IMR-90 (cell line): ENCODE measurements at regions not wholly inside any gene's neighbourhood (a gene's known extent, or its start where the extent isn't known, plus 50 kb on each side); places are given as distances from the start of the nearest gene placed in this dataset.
A peak's percentile ranks its signal among the peaks of the same experiment; 100 is the strongest.

Experiments
- ATAC-seq: fragments of 200-7000 bp; cut with Tn5 transposase; 2 replicates; pipeline ENCODE4 v1.9.1; 2020; ENCODE audit warnings: low read depth, mild to moderate bottlenecking, moderate library complexity
- BruUV-seq: library from RNA; stranded (reverse); fragments of 400-500 nt; replicated peaks from 2 replicates; lab custom pipeline; 2021; lab: Mats Ljungman, UMichigan
- CTCF ChIA-PET: fragments of 300-600 bp; formaldehyde crosslinking; extraction: SDS; loops from one replicate; lab custom pipeline; 2021; ENCODE audit warnings: antibody characterized with exemption; lab: Yijun Ruan, JAX
- POLR2A ChIA-PET: fragments of 300-600 bp; sonication (Branson Sonifier 250); formaldehyde crosslinking; loops from one replicate; lab custom pipeline; 2022; ENCODE audit warnings: antibody characterized with exemption; ENCODE audit not compliant: unreplicated experiment; lab: Charles Lee
- DNase-seq: peaks from one replicate; pipeline ENCODE4 v3.0.0; 2013
- H2AFZ ChIP-seq: replicated peaks from 2 replicates; pipeline ENCODE3; 2013; ENCODE audit warnings: low read length, mild to moderate bottlenecking; ENCODE audit not compliant: poor library complexity
- H2AK5ac ChIP-seq: 2 replicates; pipeline ENCODE4 v1.6.1; 2013; ENCODE audit warnings: low read depth, low read length, inconsistent platforms
- H2AK9ac ChIP-seq: replicated peaks from 2 replicates; pipeline ENCODE3; 2013; ENCODE audit warnings: mild to moderate bottlenecking, low read depth, low read length, moderate library complexity; ENCODE audit not compliant: poor library complexity
- H2BK120ac ChIP-seq: 2 replicates; pipeline ENCODE4 v1.6.1; 2013; ENCODE audit warnings: low read depth, low read length, inconsistent platforms
- H2BK15ac ChIP-seq: 3 replicates; pipeline ENCODE4 v1.6.1; 2013; ENCODE audit warnings: low read depth, low read length, inconsistent platforms
- H2BK20ac ChIP-seq: 2 replicates; pipeline ENCODE4 v1.6.1; 2013; ENCODE audit warnings: low read depth, mild to moderate bottlenecking, inconsistent platforms, low read length, moderate library complexity
- H2BK5ac ChIP-seq: 2 replicates; pipeline ENCODE4 v1.6.1; 2013; ENCODE audit warnings: mild to moderate bottlenecking, low read depth, low read length, inconsistent platforms; ENCODE audit not compliant: poor library complexity, severe bottlenecking
- H3K14ac ChIP-seq: replicated peaks from 2 replicates; pipeline ENCODE4 v1.6.1; 2013; ENCODE audit warnings: low read depth, low read length, inconsistent platforms
- H3K18ac ChIP-seq: 2 replicates; pipeline ENCODE4 v1.6.1; 2013; ENCODE audit warnings: low read depth, low read length, control low read depth
- H3K23ac ChIP-seq: 2 replicates; pipeline ENCODE4 v1.6.1; 2013; ENCODE audit warnings: low read depth, low read length, inconsistent platforms
- H3K27ac ChIP-seq: 2 replicates; pipeline ENCODE4 v1.5.1; 2013; ENCODE audit warnings: mild to moderate bottlenecking, control low read depth, low read length; ENCODE audit not compliant: insufficient read depth
- H3K27me3 ChIP-seq: 2 replicates; pipeline ENCODE4 v1.6.1; 2013; ENCODE audit warnings: low read length; ENCODE audit not compliant: control insufficient read depth, insufficient read depth
- H3K36me3 ChIP-seq: 2 replicates; pipeline ENCODE4 v1.6.1; 2013; ENCODE audit warnings: low read length, mixed read lengths; ENCODE audit not compliant: control insufficient read depth, insufficient read depth
- H3K4ac ChIP-seq: 2 replicates; pipeline ENCODE4 v1.6.1; 2013; ENCODE audit warnings: low read depth, low read length, inconsistent platforms
- H3K4me1 ChIP-seq: 2 replicates; pipeline ENCODE4 v1.6.1; 2013; ENCODE audit warnings: low read length, mixed read lengths; ENCODE audit not compliant: control insufficient read depth, insufficient read depth
- H3K4me2 ChIP-seq: 2 replicates; pipeline ENCODE4 v1.6.1; 2013; ENCODE audit warnings: low read depth, mild to moderate bottlenecking, control low read depth, low read length, moderate library complexity
- H3K4me3 ChIP-seq: 2 replicates; pipeline ENCODE4 v1.5.1; 2013; ENCODE audit warnings: low read depth, mild to moderate bottlenecking, control low read depth, low read length, moderate library complexity; ENCODE audit not compliant: insufficient read depth
- H3K56ac ChIP-seq: 2 replicates; pipeline ENCODE4 v1.6.1; 2013; ENCODE audit warnings: low read length, inconsistent platforms; ENCODE audit not compliant: insufficient read depth; ENCODE audit errors: extremely low read depth
- H3K79me1 ChIP-seq, 2 experiments: 2 replicates each; pipeline ENCODE4 v1.6.1; 2013; ENCODE audit warnings: low read length in 2 of 2, inconsistent platforms in 1 of 2, low read depth in 1 of 2
- H3K9ac ChIP-seq: 2 replicates; pipeline ENCODE4 v1.6.1; 2013; ENCODE audit warnings: low read depth, low read length, control low read depth
- H3K9me1 ChIP-seq: 2 replicates; pipeline ENCODE4 v1.6.1; 2013; ENCODE audit warnings: low read length, inconsistent platforms; ENCODE audit not compliant: insufficient read depth
- H3K9me3 ChIP-seq: 2 replicates; pipeline ENCODE4 v1.6.1; 2013; ENCODE audit warnings: low read length; ENCODE audit not compliant: control insufficient read depth, insufficient read depth
- H4K20me1 ChIP-seq: 2 replicates; pipeline ENCODE4 v1.6.1; 2013; ENCODE audit warnings: low read length, inconsistent platforms; ENCODE audit not compliant: insufficient read depth
- H4K5ac ChIP-seq: 2 replicates; pipeline ENCODE4 v1.6.1; 2013; ENCODE audit warnings: mild to moderate bottlenecking, low read depth, low read length, control low read depth
- H4K8ac ChIP-seq, 2 experiments: 2 replicates each; pipeline ENCODE4 v1.6.1; 2013; ENCODE audit warnings: low read depth in 2 of 2, low read length in 2 of 2, control low read depth in 1 of 2, inconsistent platforms in 1 of 2
- H4K91ac ChIP-seq: 2 replicates; pipeline ENCODE4 v1.6.1; 2013; ENCODE audit warnings: low read depth, low read length, inconsistent platforms; ENCODE audit not compliant: insufficient read depth
- BHLHE40 ChIP-seq: fragments of 150-350 bp; IDR thresholded peaks from 2 replicates; pipeline ENCODE4 v1.6.1; 2016; ENCODE audit warnings: mild to moderate bottlenecking, low read depth, low read length
- CEBPB ChIP-seq: IDR thresholded peaks from 2 replicates; pipeline ENCODE4 v1.6.1; 2012; ENCODE audit warnings: low read depth, low read length, improper control_type of control experiment
- CHD1 ChIP-seq: IDR thresholded peaks from 2 replicates; pipeline ENCODE4 v1.6.1; 2012; ENCODE audit warnings: low read depth, low read length, improper control_type of control experiment
- CTCF ChIP-seq: conservative IDR thresholded peaks from 2 replicates; pipeline ENCODE4 v1.5.1; 2012; ENCODE audit warnings: mild to moderate bottlenecking, low read depth, low read length, improper control_type of control experiment
- ELK1 ChIP-seq: fragments of 150-350 bp; IDR thresholded peaks from 2 replicates; pipeline ENCODE4 v1.6.1; 2016; ENCODE audit warnings: low read depth, mild to moderate bottlenecking, low read length, moderate library complexity, borderline replicate concordance
- FOS ChIP-seq: fragments of 150-350 bp; IDR thresholded peaks from 2 replicates; pipeline ENCODE4 v1.6.1; 2016; ENCODE audit warnings: low read depth, low read length
- MAFK ChIP-seq: IDR thresholded peaks from 2 replicates; pipeline ENCODE4 v1.6.1; 2012; ENCODE audit warnings: low read depth, low read length, improper control_type of control experiment
- MAZ ChIP-seq: IDR thresholded peaks from 2 replicates; pipeline ENCODE4 v1.6.1; 2012; ENCODE audit warnings: low read depth, mild to moderate bottlenecking, low read length, improper control_type of control experiment, moderate library complexity, borderline replicate concordance
- MXI1 ChIP-seq: IDR thresholded peaks from 2 replicates; pipeline ENCODE4 v1.6.1; 2012; ENCODE audit warnings: low read depth, mild to moderate bottlenecking, low read length, moderate library complexity, borderline replicate concordance
- NFE2L2 ChIP-seq: fragments of 150-350 bp; IDR thresholded peaks from 2 replicates; pipeline ENCODE4 v1.6.1; 2016; ENCODE audit warnings: low read depth, mild to moderate bottlenecking, low read length
- POLR2A ChIP-seq: IDR thresholded peaks from 2 replicates; pipeline ENCODE4 v1.6.1; 2012; ENCODE audit warnings: mild to moderate bottlenecking, low read depth, low read length
- RAD21 ChIP-seq: IDR thresholded peaks from 2 replicates; pipeline ENCODE4 v1.6.1; 2012; ENCODE audit warnings: low read length, improper control_type of control experiment
- RCOR1 ChIP-seq: IDR thresholded peaks from 2 replicates; pipeline ENCODE4 v1.6.1; 2012; ENCODE audit warnings: mild to moderate bottlenecking, low read length, improper control_type of control experiment; ENCODE audit not compliant: insufficient replicate concordance
- RFX5 ChIP-seq: IDR thresholded peaks from 2 replicates; pipeline ENCODE4 v1.8.0; 2012; ENCODE audit warnings: low read depth, mild to moderate bottlenecking, low read length, moderate library complexity
- SMC3 ChIP-seq: fragments of 150-350 bp; IDR thresholded peaks from 2 replicates; pipeline ENCODE4 v1.6.1; 2016; ENCODE audit warnings: low read depth, mild to moderate bottlenecking, antibody characterized with exemption, low read length, moderate library complexity
- USF2 ChIP-seq: fragments of 150-350 bp; IDR thresholded peaks from 2 replicates; pipeline ENCODE4 v1.6.1; 2017; ENCODE audit warnings: mild to moderate bottlenecking, antibody characterized with exemption, low read length, low read depth
- WGBS, 2 experiments: methylation state at CpG; one replicate each; pipeline versions ENCODE4 v1.1.5 to v1.1.7; 2013; ENCODE audit warnings: missing lambda C conversion rate in 2 of 2; ENCODE audit not compliant: insufficient read length in 1 of 2; ENCODE audit errors: extremely low coverage in 2 of 2; 5-methylcytosine and 5-hydroxymethylcytosine counted together
- dilution Hi-C: fragments of 300-500 bp; cut with HindIII; formaldehyde crosslinking; loops from one replicate; pipeline ENCODE4 v1.14.3; 2018; ENCODE audit warnings: low sequenced_read_pairs; ENCODE audit not compliant: unreplicated experiment
- in situ Hi-C: fragments of 300-500 bp; cut with MboI; formaldehyde crosslinking; loops from 3 replicates; pipeline ENCODE4 v1.14.3; 2019; ENCODE audit warnings: low sequenced_read_pairs, inconsistent platforms, mixed read lengths
- intact Hi-C: fragments of 100-400 bp; cut with micrococcal nuclease; formaldehyde crosslinking; loops from 2 replicates; pipeline ENCODE4 v1.10.0; 2022

- no peak overlapping the region for H4K8ac ChIP-seq
- no peak overlapping the region for H3K9ac ChIP-seq
- dilution Hi-C loops (no loop called here), in situ Hi-C loops (no loop called here), intact Hi-C loops (no loop called here)
- H3K4me3 ChIP-seq: no peak overlapping the region
- no peaks in the 10 kb centered on the region for H3K36me3 ChIP-seq
- H2BK120ac ChIP-seq: no peak overlapping the region
- H4K91ac ChIP-seq: no peak overlapping the region
- POLR2A ChIA-PET: interaction anchor here (0.6 kb wide), 1 partner anchor 1374 kb away, joined by 13 read pairs; no protein-coding TSS in a partner anchor
- H4K20me1 ChIP-seq: no peaks in the 10 kb centered on the region
- no CpG with 5 or more reads among the region's 5 CpGs for WGBS, 2 experiments
- H2BK5ac ChIP-seq: no peak overlapping the region
- no peak overlapping the region for H2BK20ac ChIP-seq
- no peak overlapping the region for H4K5ac ChIP-seq
- no peak overlapping the region for H3K23ac ChIP-seq
- no peak overlapping the region for H3K4ac ChIP-seq
- H3K56ac ChIP-seq: no peak overlapping the region
- BruUV-seq: no TSS peak
- H3K79me1 ChIP-seq: no peaks in the 10 kb centered on the region
- H3K4me2 ChIP-seq: no peak overlapping the region
- H2BK15ac ChIP-seq: no peak overlapping the region
- peak; percentile 10 for DNase-seq
- no peak overlapping the region for H3K14ac ChIP-seq
- no peak overlapping the region for H3K18ac ChIP-seq
- H3K9me1 ChIP-seq: no peaks in the 10 kb centered on the region
- CTCF ChIA-PET: no interaction called here
- H2AFZ ChIP-seq: no peak overlapping the region
- no peak for ATAC-seq
- no peak overlapping the region for H2AK5ac ChIP-seq
- H3K9me3 ChIP-seq: no peaks in the 10 kb centered on the region
- no peak overlapping the region for H2AK9ac ChIP-seq
- TF ChIP-seq RAD21: no peak
- no peak for TF ChIP-seq POLR2A
- TF ChIP-seq MXI1: no peak
- no peak for TF ChIP-seq FOS
- TF ChIP-seq RFX5: no peak
- no peak for TF ChIP-seq CHD1
- TF ChIP-seq CEBPB: no peak
- TF ChIP-seq ELK1: no peak
- TF ChIP-seq USF2: no peak
- no peak for TF ChIP-seq CTCF
- TF ChIP-seq MAZ: no peak
- TF ChIP-seq BHLHE40: no peak
- TF ChIP-seq SMC3: no peak
- TF ChIP-seq MAFK: no peak
- no peak for TF ChIP-seq NFE2L2
- no peak for TF ChIP-seq RCOR1
- H3K4me1 ChIP-seq: no peaks in the 10 kb centered on the region; the same call in 1 of the 2 replicates
- no peaks in the 10 kb centered on the region for H3K27me3 ChIP-seq
- no peak overlapping the region for H3K27ac ChIP-seq
Observed at GRCh38 chr12:87332987-87333726, 696.0 kb downstream of the C12orf50 start.
